DMS153 treated with DMSO at 0.1 percent for 48 hours (cell line): ENCODE measurements at regions not wholly inside any gene's neighbourhood (a gene's known extent, or its start where the extent isn't known, plus 50 kb on each side); places are given as distances from the start of the nearest gene placed in this dataset.

Experiments used
- DNase-seq: peaks from one replicate; lab custom pipeline; 2025; ENCODE audit not compliant: unreplicated experiment; lab: John Stamatoyannopoulos, UW

- DNase-seq: no peak
Measured at GRCh38 chr1:56442290-56442877, 137.0 kb downstream of the PLPP3 start.

DNA sequence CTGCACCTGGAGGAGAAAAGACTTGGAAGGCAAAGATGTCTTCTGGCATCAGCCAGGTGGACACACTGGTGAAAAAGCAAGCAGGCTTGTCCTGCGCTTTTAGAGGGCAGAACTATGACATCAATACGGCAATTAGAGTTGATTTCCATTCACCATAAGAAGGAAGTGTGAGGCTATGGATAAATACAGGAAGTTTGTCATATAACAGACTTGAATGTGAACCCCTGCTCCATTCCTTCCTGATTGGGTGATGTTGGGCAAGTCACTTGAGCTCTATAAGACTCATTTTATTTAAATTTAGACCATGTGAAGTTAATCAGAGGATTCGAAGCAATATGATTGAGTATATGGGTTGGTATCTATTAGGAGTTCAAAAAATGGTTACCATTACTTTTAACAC is 137.8 kb downstream of the PLPP3 start:
- DNase-seq: no peak

DNA sequence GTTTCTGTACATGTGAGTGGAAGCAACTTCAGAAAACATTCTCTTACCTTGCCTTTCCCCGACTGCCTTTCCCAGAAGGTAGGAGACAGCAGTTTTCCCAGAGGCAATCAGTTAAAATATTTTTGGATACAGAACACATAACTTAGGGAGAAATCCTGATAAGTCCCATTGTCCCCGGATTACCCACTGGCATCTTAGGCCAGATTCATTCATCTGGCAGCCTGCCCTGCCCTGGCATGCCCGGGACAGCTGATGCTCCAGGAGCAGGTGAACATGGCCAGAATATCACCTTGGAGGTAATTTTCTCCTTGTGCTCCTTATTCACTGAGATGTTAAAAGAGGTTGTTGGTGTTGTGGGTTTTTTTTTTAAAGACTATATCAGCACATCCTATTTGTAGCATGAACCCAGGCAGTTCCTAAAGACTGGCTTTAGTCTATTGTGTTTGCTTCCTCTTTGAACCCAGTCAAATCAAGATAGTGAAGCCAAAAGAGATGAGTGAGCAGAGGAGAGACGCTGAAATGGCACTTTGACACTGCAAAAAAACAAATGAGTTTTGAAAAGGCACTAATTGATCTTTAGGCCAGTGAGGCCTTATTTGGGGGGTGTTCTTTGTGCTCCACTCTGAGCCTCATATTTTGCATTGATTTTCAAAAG is 139.6 kb downstream of the PLPP3 start:
- DNase-seq: no peak

DNA sequence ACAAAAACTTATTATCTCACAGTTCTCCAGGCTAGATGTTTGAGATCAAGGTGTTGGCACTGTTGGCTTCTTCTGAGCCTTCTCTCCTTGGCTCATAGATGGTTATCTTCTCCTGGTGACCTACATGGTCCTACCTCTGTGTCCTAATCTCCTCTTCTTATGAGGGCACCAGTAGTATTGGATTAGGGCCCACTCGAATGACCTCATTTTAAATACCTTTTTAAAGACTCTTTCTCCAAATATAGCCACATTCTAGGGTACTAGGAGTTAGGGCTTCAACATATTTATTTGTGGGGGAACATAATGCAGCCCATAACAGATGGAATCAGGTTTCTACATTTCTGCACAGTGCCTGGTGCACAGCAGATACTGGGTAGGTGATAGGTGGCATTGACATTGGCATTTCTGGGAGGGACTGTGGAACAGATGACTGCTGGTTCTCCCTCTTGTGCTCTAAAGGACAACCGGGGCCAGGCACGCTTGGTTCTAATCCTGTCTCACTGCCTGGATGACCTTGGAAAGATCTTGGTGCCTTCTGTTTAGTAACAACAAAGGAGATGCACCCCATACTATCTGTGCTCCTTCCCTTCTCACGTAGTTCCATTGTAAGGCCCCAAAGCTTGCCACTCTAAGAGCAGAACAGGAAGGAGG is 140.3 kb downstream of the PLPP3 start:
- no peak for DNase-seq

DNA sequence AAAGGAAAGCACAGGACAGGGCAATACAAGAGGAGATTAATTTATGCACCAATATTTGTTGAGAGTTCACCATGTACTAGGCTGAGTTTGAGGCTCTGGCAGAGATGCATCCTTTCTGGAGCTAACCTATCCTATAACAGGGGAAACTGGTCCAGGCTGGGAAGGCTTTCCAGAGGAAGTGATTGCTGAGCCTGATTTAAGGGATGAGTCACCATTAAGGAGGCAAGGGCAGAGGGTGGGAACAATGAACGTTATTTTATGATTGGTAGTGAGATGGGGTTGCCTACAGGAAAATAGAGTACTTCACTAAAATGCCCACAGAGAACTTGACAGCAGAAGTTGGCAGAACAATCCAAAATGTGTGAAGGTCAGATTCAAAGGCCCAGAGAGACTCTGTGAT is 141.4 kb downstream of the PLPP3 start:
- no peak for DNase-seq

DNA sequence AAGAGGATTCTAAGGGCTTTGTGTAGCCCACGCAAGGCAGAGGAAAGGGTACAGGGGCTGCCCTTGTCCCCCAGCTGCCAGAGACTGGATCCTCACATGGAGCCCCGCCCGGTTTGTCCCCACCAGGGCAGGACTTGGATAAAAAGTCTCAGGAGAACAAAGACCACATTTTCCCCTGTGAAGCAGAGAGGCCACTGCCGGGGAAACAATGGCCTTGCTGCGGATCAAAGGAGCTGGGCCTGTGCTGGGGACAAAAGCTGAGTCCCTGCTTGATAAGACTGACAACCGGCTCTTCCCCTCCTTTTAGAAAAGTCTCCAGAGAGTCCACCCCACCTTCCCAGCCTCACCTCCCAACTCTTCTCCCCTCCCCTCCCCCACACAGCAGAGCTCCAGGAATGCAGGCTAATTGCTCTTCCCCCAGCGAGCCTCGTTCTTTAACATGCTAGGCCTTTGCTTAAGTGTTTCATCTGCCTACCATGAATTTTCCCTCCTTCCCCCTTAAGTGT is 142.4 kb downstream of the PLPP3 start:
- no peak for DNase-seq

- DNase-seq: no peak
Measured at GRCh38 chr1:56436296-56436695, 143.1 kb downstream of the PLPP3 start.

- no peak for DNase-seq
Measured at GRCh38 chr1:56435434-56436262, 143.7 kb downstream of the PLPP3 start.

DNA sequence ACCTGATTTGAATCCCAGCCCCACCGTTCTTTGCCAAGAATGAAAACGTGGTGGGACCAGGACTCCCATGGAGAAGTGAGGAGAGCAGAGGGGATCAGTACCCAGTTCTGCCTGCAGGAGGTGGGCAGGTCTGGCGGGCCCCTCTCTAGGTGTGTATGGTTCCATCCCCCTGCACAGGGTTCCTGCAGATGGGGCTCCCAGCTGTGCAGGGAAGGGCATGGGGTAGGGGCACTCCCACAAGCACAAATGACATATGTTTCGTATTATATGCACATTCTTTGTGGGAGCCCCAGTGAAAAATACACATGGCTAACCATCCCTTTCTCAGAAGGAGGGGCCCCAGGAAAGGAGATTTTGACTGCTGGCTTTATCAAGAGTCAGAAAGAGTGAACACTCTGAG is 144.6 kb downstream of the PLPP3 start:
- DNase-seq: no peak

DNA sequence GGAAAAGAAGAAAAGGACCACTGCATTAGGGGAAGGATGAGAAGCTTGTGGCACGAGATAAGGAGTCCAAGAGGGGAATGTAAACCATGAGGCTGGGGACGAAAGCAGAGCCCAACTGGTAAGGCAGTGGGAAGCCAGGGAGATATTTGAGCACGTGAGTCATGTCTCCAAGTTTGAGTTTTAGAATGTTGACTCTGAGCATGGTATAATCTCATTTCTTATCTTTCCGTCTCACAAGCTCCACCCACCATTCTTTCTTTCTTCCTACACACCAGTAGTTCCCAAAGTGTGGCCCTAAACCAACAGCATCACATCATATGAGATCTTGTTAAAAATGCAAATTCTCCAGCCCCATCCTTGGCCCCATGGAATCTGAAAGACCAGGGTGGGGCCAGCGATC is 145.3 kb downstream of the PLPP3 start:
- DNase-seq: no peak

GRCh38 chr1:56433056-56433577 is 146.2 kb downstream of the PLPP3 start:
- no peak for DNase-seq

DNA sequence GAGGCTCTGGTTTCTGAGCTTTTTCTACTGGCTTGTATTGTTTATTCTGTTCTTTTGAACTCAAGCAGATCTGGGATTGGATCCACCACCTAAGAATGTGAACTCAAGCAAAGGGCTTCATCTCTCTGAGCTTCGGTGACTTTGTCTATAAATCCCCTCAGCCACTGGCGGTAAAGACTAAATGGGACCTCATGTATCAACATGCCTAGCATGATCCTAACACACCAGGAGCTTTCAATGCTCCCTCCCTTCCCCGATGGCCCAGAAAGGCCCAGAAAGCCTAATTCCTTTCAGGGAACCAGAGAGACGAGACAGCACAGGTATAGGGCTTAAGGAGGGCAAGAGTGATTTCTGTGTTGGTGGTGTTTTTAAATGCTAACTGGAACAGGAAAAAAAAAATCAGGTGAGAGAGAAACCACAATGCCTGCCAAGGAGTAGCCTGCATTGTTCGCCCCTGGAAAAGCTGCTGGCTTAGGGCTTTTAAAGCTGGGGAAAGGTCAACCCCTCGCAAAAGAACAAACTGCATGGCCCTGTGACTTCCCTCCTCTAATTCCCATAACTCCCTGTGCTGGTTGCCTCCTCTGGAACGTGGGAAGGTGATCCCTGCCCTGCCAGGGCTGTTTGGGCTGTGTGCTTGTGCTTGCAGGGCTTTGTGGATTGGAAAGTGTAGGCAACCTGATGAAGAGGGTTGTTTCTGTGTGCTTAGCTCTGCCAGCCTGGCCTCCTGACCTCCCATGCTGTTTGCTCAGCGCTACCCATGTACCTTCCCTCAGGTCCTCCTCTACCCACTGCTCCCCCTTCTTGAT is 147.0 kb downstream of the PLPP3 start:
- DNase-seq: no peak

- no peak for DNase-seq
Measured at GRCh38 chr1:56430141-56430839, 149.1 kb downstream of the PLPP3 start.

- no peak for DNase-seq
Measured at GRCh38 chr1:56429288-56429687, 150.1 kb downstream of the PLPP3 start.

DNA sequence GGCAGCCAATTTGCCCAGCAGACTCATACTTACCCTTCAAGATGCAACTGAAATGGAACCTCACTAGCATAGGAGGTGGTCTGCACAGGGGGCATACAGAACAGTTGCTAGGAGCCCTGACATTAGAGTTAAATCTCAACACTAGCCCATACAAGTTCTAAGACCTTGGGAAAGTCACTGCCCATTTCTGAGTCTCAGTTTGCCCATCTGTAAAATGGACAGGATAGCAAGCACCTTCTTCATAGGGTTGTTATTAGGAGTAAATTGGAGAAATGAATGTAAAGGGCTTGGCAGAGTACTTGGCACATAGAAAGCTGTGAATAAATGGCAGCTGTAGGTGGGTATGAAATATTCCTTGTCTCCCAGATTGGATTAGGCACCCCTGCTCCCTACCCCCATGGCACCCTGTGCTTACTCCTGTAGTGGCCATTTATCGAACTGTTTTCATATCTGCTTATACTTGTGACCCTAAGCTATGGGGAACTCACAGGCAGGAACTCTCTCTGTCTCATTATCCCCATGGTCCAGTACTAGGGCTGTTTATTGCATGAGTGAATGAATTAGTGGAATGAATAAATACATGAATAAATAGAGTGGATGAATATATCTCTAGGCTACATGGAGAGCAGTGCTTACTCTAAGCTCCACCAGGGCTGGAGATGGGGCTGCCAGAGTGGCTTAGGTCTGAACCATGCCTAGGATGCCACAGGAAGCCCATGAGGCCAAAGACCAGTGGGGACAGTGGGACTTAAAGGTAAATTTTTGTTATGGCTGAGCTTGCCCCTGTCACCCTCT is 152.6 kb downstream of the PLPP3 start:
- DNase-seq: no peak

DNA sequence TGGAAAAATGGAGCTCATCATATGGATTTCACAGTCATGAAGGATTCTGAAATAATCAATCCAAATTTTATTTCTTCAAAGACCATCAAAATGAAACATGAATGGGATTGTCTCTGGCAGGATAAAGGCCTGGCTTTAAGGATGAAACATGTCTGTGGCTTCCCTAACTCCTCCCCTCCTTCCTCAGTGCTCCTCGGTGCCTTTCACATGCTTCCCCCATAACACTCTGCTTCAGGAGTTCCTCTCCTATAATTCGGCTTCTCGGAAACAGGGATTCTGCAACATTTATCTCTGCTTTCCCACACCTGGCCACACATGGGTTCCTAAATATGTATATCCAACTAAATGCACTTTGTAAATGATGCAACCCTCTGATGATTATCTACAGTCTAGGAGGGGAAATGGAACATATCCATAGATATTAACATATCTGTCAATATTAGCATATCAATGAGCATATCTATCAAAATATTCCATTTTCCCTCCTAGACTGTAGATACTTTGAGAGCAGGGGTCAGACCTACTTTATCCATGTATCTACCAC is 153.8 kb downstream of the PLPP3 start:
- no peak for DNase-seq

DNA sequence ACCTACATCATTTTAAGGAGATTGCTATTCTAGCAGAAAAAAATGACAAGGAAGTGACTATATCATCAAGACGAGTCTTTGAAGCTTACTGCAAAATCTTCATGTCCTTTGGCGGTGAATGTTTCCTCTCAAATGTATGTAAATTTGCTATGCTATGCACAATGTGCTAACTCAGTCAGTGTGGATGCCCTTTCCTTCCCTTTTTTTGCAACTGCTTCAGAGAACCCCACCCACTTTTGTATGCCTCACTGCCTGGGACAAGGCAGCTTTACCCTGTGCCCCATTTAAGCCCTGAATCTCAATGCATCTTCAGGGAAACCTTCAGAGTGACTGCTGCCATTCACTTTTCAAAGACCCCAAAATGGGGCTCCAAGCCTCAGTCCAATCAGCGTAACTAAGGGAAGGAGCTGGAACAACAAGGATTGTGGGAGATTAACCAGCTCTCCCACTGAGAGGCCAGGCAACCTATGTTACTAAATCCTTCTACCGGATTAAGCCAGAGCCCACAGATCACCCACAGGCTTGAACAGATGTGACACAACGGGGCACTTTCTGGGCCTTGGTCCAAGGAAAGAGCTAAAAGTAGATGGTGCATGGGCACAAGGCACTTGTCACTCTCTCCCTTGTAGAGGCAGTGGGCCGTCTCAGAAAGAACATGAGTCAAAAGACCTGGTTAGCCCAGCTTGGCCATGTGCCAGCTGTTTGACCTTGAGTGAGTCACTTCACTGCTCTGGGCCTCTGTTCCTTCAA is 154.4 kb downstream of the PLPP3 start:
- DNase-seq: no peak

GRCh38 chr1:56423716-56424115 is 155.6 kb downstream of the PLPP3 start:
- no peak for DNase-seq
